Testis (tissue), 2 donors: ENCODE measurements at regions not wholly inside any gene's neighbourhood (a gene's known extent, or its start where the extent isn't known, plus 50 kb on each side); places are given as distances from the start of the nearest gene placed in this dataset.

Experiments
- CTCF ChIP-seq, 3 experiments: fragments of 450-650 bp in 2 of 3; fragments of 200-600 bp in 1 of 3; sonication (generic) in 1 of 3; IDR thresholded peaks; one replicate each; pipeline ENCODE4 v1.5.1; 2016 to 2019; ENCODE audit warnings: antibody characterized with exemption in 3 of 3, mild to moderate bottlenecking in 2 of 3, moderate library complexity in 1 of 3
- POLR2A ChIP-seq: fragments of 450-650 bp; IDR thresholded peaks from one replicate; pipeline ENCODE4 v1.6.1; 2017; ENCODE audit warnings: antibody characterized with exemption, mild to moderate bottlenecking, moderate library complexity

- TF ChIP-seq CTCF (IDR thresholded peaks at IDR 0.05) = no peak
- TF ChIP-seq POLR2A = no peak
Measured at GRCh38 chr6:87900160-87900698, 147.4 kb upstream of the SPACA1 start.
